SK-N-SH (cell line): ENCODE measurements at regions not wholly inside any gene's neighbourhood (a gene's known extent, or its start where the extent isn't known, plus 50 kb on each side); places are given as distances from the start of the nearest gene placed in this dataset.
A peak's percentile ranks its signal among the peaks of the same experiment; 100 is the strongest.

Experiments used
- CTCF ChIA-PET: fragments of 300-600, 350-600 bp; formaldehyde crosslinking; extraction: SDS; loops from one replicate; lab custom pipeline; 2021; lab: Yijun Ruan, JAX
- POLR2A ChIA-PET: fragments of 350-600 bp; sonication (Branson Sonifier 250); formaldehyde crosslinking; extraction: SDS; loops from one replicate; lab custom pipeline; 2020; ENCODE audit warnings: antibody characterized with exemption, inconsistent platforms; lab: Yijun Ruan, JAX
- DNase-seq: peaks from one replicate; pipeline ENCODE4 v3.0.0; 2012
- H2AFZ ChIP-seq: fragments of 200-600 bp; sonication (generic); 2 replicates; pipeline ENCODE4 v1.8.1; 2016; ENCODE audit warnings: antibody characterized with exemption, mild to moderate bottlenecking, low read depth
- H3F3A ChIP-seq: fragments of 200-600 bp; sonication (generic); replicated peaks from 2 replicates; pipeline ENCODE3; 2016; ENCODE audit warnings: antibody characterized with exemption, mild to moderate bottlenecking; ENCODE audit not compliant: insufficient read depth
- H3K27ac ChIP-seq, 2 experiments: fragments of 200-500 bp in 1 of 2; fragments of 200-600 bp in 1 of 2; sonication (Bioruptor generic) in 1 of 2; sonication (generic), shearing (Covaris generic) in 1 of 2; 2 replicates each; pipeline versions ENCODE4 v1.5.1 to v1.6.1; 2014 to 2016; ENCODE audit warnings: low read depth in 2 of 2, inconsistent platforms in 1 of 2, low read length in 1 of 2, mild to moderate bottlenecking in 1 of 2, mixed read lengths in 1 of 2
- H3K27me3 ChIP-seq: fragments of 200-600 bp; sonication (generic), shearing (Covaris generic); 2 replicates; pipeline ENCODE4 v1.6.1; 2016; ENCODE audit warnings: mixed run types; ENCODE audit not compliant: insufficient read depth
- H3K36me3 ChIP-seq, 2 experiments: fragments of 200-500 bp in 1 of 2; fragments of 200-600 bp in 1 of 2; sonication (Bioruptor generic) in 1 of 2; sonication (generic) in 1 of 2; replicated peaks in 1 of 2; 2 replicates each; pipeline versions ENCODE3 to v1.5.1; 2014 to 2016; ENCODE audit warnings: low read length in 1 of 2, mild to moderate bottlenecking in 1 of 2; ENCODE audit not compliant: insufficient read depth in 2 of 2, control insufficient read depth in 1 of 2
- H3K4me1 ChIP-seq, 2 experiments: fragments of 200-500 bp in 1 of 2; fragments of 200-600 bp in 1 of 2; sonication (Bioruptor generic) in 1 of 2; sonication (generic), shearing (Covaris generic) in 1 of 2; 2 replicates each; pipeline versions ENCODE4 v1.5.1 to v1.6.1; 2014 to 2016; ENCODE audit warnings: low read depth in 1 of 2, low read length in 1 of 2, mixed run types in 1 of 2; ENCODE audit not compliant: insufficient read depth in 2 of 2, control insufficient read depth in 1 of 2
- H3K4me2 ChIP-seq: fragments of 200-600 bp; sonication (generic), shearing (Covaris generic); 2 replicates; pipeline ENCODE4 v1.6.1; 2017; ENCODE audit warnings: mixed run types
- H3K4me3 ChIP-seq, 2 experiments: fragments of 200-500 bp in 1 of 2; fragments of 200-600 bp in 1 of 2; sonication (Bioruptor generic) in 1 of 2; sonication (generic), shearing (Covaris generic) in 1 of 2; 2 replicates each; pipeline versions ENCODE4 v1.5.1 to v1.8.1; 2014 to 2016; ENCODE audit warnings: low read depth in 2 of 2, inconsistent platforms in 1 of 2, low read length in 1 of 2, mild to moderate bottlenecking in 1 of 2, mixed read lengths in 1 of 2, moderate library complexity in 1 of 2
- H3K79me2 ChIP-seq: fragments of 200-600 bp; sonication (generic); 2 replicates; pipeline ENCODE4 v1.8.1; 2017; ENCODE audit warnings: mild to moderate bottlenecking; ENCODE audit not compliant: insufficient read depth
- H3K9ac ChIP-seq: fragments of 200-600 bp; sonication (generic); 2 replicates; pipeline ENCODE4 v1.6.1; 2017; ENCODE audit warnings: mixed run types
- H3K9me2 ChIP-seq: fragments of 200-600 bp; sonication (generic); 2 replicates; pipeline ENCODE4 v1.6.1; 2017; ENCODE audit warnings: mixed run types
- H3K9me3 ChIP-seq: fragments of 200-600 bp; sonication (generic); 2 replicates; pipeline ENCODE4 v1.6.1; 2017; ENCODE audit warnings: mixed run types, mild to moderate bottlenecking, moderate library complexity
- H4K20me1 ChIP-seq: fragments of 200-600 bp; sonication (generic); 2 replicates; pipeline ENCODE4 v1.6.1; 2017; ENCODE audit warnings: mild to moderate bottlenecking, mixed run types; ENCODE audit not compliant: insufficient read depth
- ELF1 ChIP-seq: IDR thresholded peaks from 2 replicates; pipeline ENCODE4 v1.4.0; 2012
- FOXJ3 ChIP-seq: sonication (generic); formaldehyde crosslinking; IDR thresholded peaks from 2 replicates; pipeline ENCODE4 v1.5.1; 2020; ENCODE audit warnings: mild to moderate bottlenecking, missing genetic modification reagents
- GABPA ChIP-seq: IDR thresholded peaks from 2 replicates; pipeline ENCODE4 v1.4.0; 2012; ENCODE audit warnings: low read depth, mild to moderate bottlenecking
- MXI1 ChIP-seq: IDR thresholded peaks from 2 replicates; pipeline ENCODE4 v1.6.1; 2012; ENCODE audit warnings: mild to moderate bottlenecking, low read depth, low read length, improper control_type of control experiment
- RAD21 ChIP-seq: IDR thresholded peaks from 2 replicates; pipeline ENCODE4 v1.6.1; 2012; ENCODE audit warnings: mild to moderate bottlenecking, low read length
- RFX5 ChIP-seq: IDR thresholded peaks from 2 replicates; pipeline ENCODE4 v1.6.1; 2012; ENCODE audit warnings: mild to moderate bottlenecking, improper control_type of control experiment, low read length
- RXRA ChIP-seq: IDR thresholded peaks from 2 replicates; pipeline ENCODE4 v1.4.0; 2012; ENCODE audit warnings: low read depth, mild to moderate bottlenecking, borderline replicate concordance
- SMC3 ChIP-seq: IDR thresholded peaks from 2 replicates; pipeline ENCODE4 v1.6.1; 2012; ENCODE audit warnings: low read depth, low read length, improper control_type of control experiment
- TCF12 ChIP-seq: IDR thresholded peaks from 2 replicates; pipeline ENCODE4 v1.4.0; 2012
- TEAD4 ChIP-seq: IDR thresholded peaks from 2 replicates; pipeline ENCODE4 v1.4.0; 2012; ENCODE audit warnings: mild to moderate bottlenecking, borderline replicate concordance; ENCODE audit not compliant: insufficient read depth
- YY1 ChIP-seq: IDR thresholded peaks from 2 replicates; pipeline ENCODE4 v1.4.0; 2012; ENCODE audit warnings: low read depth, mild to moderate bottlenecking
- ZBTB33 ChIP-seq: IDR thresholded peaks from 2 replicates; pipeline ENCODE4 v1.4.0; 2012; ENCODE audit warnings: low read depth, borderline replicate concordance
- WGBS: methylation state at CpG from one replicate; pipeline ENCODE4 v1.1.6; 2017; ENCODE audit warnings: low lambda C conversion rate; 5-methylcytosine and 5-hydroxymethylcytosine counted together
- TF ChIP-seq, protein P1 (sequence below): fragments of 200-600 bp; sonication (generic); IDR thresholded peaks from 2 replicates; pipeline ENCODE4 v1.6.1; 2017; ENCODE audit warnings: antibody characterized with exemption, mild to moderate bottlenecking, moderate library complexity

- no peaks in the 10 kb centered on the region for H3K79me2 ChIP-seq
- CTCF ChIA-PET: interaction anchor here (0.8 to 1.6 kb wide), 2 partner anchors 8 to 37 kb away, joined by 3 to 5 read pairs; no protein-coding TSS in a partner anchor
- H2AFZ ChIP-seq: no peak overlapping the region
- no peaks in the 10 kb centered on the region for H3K4me1 ChIP-seq
- H3K4me3 ChIP-seq: no peak overlapping the region
- no peaks in the 10 kb centered on the region for H3K9me2 ChIP-seq
- TF ChIP-seq ELF1: no peak
- no peak for TF ChIP-seq YY1
- no peak for TF ChIP-seq TCF12
- no peak for TF ChIP-seq MXI1
- no peak for TF ChIP-seq FOXJ3 (CRISPR knock-in tag)
- no peak for TF ChIP-seq RXRA
- TF ChIP-seq GABPA: no peak
- TF ChIP-seq, protein P1, sequence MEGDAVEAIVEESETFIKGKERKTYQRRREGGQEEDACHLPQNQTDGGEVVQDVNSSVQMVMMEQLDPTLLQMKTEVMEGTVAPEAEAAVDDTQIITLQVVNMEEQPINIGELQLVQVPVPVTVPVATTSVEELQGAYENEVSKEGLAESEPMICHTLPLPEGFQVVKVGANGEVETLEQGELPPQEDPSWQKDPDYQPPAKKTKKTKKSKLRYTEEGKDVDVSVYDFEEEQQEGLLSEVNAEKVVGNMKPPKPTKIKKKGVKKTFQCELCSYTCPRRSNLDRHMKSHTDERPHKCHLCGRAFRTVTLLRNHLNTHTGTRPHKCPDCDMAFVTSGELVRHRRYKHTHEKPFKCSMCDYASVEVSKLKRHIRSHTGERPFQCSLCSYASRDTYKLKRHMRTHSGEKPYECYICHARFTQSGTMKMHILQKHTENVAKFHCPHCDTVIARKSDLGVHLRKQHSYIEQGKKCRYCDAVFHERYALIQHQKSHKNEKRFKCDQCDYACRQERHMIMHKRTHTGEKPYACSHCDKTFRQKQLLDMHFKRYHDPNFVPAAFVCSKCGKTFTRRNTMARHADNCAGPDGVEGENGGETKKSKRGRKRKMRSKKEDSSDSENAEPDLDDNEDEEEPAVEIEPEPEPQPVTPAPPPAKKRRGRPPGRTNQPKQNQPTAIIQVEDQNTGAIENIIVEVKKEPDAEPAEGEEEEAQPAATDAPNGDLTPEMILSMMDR: no peak
- H3F3A ChIP-seq: no peaks in the 10 kb centered on the region
- no peaks in the 10 kb centered on the region for H3K36me3 ChIP-seq
- DNase-seq: no peak
- H3K9ac ChIP-seq: no peak overlapping the region
- 93% methylated on average over 2 of the region's 2 CpGs for WGBS
- H3K27me3 ChIP-seq: no peaks in the 10 kb centered on the region
- no peaks in the 10 kb centered on the region for H4K20me1 ChIP-seq
- no peak overlapping the region for H3K4me2 ChIP-seq
- H3K27ac ChIP-seq: no peak overlapping the region
- no peaks in the 10 kb centered on the region for H3K9me3 ChIP-seq
- POLR2A ChIA-PET: no interaction called here
These were observed 117.9 kb downstream of the TM9SF2 start for GRCh38 chr13:99619207-99619606.

DNA sequence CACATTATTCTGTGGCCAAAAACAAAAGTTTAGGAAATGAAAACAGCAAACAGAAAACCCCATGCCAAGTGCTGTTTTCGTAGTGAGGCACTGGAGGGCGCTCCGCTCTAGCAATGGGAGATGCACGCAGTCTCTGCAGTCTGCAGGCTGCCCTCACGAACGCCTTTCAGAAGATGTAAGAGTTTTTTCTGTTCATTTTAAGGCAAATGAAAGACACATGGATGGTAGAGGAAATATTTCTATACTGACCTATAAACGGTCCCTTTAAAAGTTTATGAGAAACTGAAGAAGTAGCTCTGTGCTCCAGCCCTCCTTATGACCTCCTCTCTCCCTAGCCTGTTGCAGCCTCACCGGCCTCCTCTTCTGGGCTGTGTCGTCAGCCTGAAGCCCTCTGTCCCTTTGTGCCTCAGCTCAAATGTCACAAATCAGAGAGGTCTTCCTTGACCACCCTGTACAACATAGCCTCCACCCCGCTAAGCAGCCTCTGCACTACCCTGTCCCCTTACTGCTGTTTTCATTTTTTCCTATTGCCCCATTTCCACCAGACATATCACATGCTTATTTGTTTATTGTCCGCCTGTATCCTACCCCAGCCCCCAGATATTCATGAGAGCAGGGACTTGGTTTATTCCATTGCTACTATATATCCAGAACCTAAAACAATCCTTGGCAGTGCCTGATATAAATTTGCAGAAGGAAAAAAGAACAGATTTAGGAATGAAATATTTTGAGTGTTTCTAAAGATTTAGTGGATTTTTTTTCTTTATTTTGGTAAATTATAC is 116.4 kb downstream of the TM9SF2 start:
- no peaks in the 10 kb centered on the region for H3K9me3 ChIP-seq
- no peak overlapping the region for H3K27ac ChIP-seq
- H4K20me1 ChIP-seq: no peaks in the 10 kb centered on the region
- H3F3A ChIP-seq: no peaks in the 10 kb centered on the region
- H3K4me1 ChIP-seq: no peaks in the 10 kb centered on the region
- DNase-seq: peak; percentile 35
- no peaks in the 10 kb centered on the region for H3K9me2 ChIP-seq
- CTCF ChIA-PET: interaction anchor here (0.7 kb wide), 1 partner anchor 178 kb away, joined by 3 read pairs; no protein-coding TSS in a partner anchor
- peak overlapping the region in 1 of 2 experiments; percentile 16; a peak in 1 of 4 replicates for H3K4me3 ChIP-seq
- no peak for TF ChIP-seq RFX5
- no peak for TF ChIP-seq ZBTB33
- TF ChIP-seq, protein P1: peak; percentile 69
- peak; percentile 59 for TF ChIP-seq SMC3
- no peak for TF ChIP-seq TEAD4
- peak; percentile 72 for TF ChIP-seq RAD21
- WGBS: 72% methylated on average over 11 of the region's 11 CpGs
- no peak overlapping the region for H3K9ac ChIP-seq
- POLR2A ChIA-PET: no interaction called here
- H3K36me3 ChIP-seq: no peaks in the 10 kb centered on the region
- no peak overlapping the region for H3K4me2 ChIP-seq
- no peak overlapping the region for H2AFZ ChIP-seq
- no peaks in the 10 kb centered on the region for H3K79me2 ChIP-seq
- H3K27me3 ChIP-seq: no peaks in the 10 kb centered on the region
